ENCODE measurements at regions not wholly inside any gene's neighbourhood (a gene's known extent, or its start where the extent isn't known, plus 50 kb on each side); places are given as distances from the start of the nearest gene placed in this dataset.

GRCh38 chr5:175388531-175388930 lies 55.5 kb downstream of the DRD1 start:
- DNase-seq (ENCODE audit: low spot score) = no peak

GRCh38 chr5:175387144-175387543 lies 56.8 kb downstream of the DRD1 start:
- DNase-seq (ENCODE audit: low spot score) = no peak

GRCh38 chr5:175386526-175386925 lies 57.5 kb downstream of the DRD1 start:
- DNase-seq (ENCODE audit: low spot score) = no peak

- DNase-seq (ENCODE audit: low spot score) = no peak
These were observed 58.2 kb downstream of the DRD1 start for GRCh38 chr5:175385691-175386362.

GRCh38 chr5:175384724-175385552 lies 59.0 kb downstream of the DRD1 start:
- no peak for DNase-seq (ENCODE audit: low spot score)

- DNase-seq (ENCODE audit: low spot score) = no peak
These were observed 60.6 kb downstream of the DRD1 start for GRCh38 chr5:175383350-175383749.

GRCh38 chr5:175382171-175382570 lies 61.8 kb downstream of the DRD1 start:
- no peak for DNase-seq (ENCODE audit: low spot score)

- DNase-seq (ENCODE audit: low spot score) = no peak
These were observed 62.9 kb downstream of the DRD1 start for GRCh38 chr5:175381130-175381529.

GRCh38 chr5:175380701-175381100 lies 63.3 kb downstream of the DRD1 start:
- no peak for DNase-seq (ENCODE audit: low spot score)

GRCh38 chr5:175379867-175380266 lies 64.1 kb downstream of the DRD1 start:
- DNase-seq (ENCODE audit: low spot score) = no peak

GRCh38 chr5:175378444-175379028 lies 65.4 kb downstream of the DRD1 start:
- peak; percentile 12 for DNase-seq (ENCODE audit: low spot score)

GRCh38 chr5:175377816-175378215 lies 66.2 kb downstream of the DRD1 start:
- DNase-seq (ENCODE audit: low spot score) = no peak

- DNase-seq (ENCODE audit: low spot score) = no peak
These were observed 69.7 kb downstream of the DRD1 start for GRCh38 chr5:175374166-175374875.

- no peak for DNase-seq (ENCODE audit: low spot score)
These were observed 78.1 kb downstream of the DRD1 start for GRCh38 chr5:175365866-175366265.

GRCh38 chr5:175363300-175363699 lies 80.7 kb downstream of the DRD1 start:
- no peak for DNase-seq (ENCODE audit: low spot score)

- DNase-seq (ENCODE audit: low spot score) = no peak
These were observed 86.0 kb downstream of the DRD1 start for GRCh38 chr5:175357995-175358394.

- no peak for DNase-seq (ENCODE audit: low spot score)
These were observed 87.6 kb downstream of the DRD1 start for GRCh38 chr5:175356428-175356827.

- no peak for DNase-seq (ENCODE audit: low spot score)
These were observed 89.0 kb downstream of the DRD1 start for GRCh38 chr5:175354964-175355363.

- DNase-seq (ENCODE audit: low spot score) = no peak
These were observed 90.1 kb downstream of the DRD1 start for GRCh38 chr5:175353926-175354325.

GRCh38 chr5:175351897-175352590 lies 91.9 kb downstream of the DRD1 start:
- no peak for DNase-seq (ENCODE audit: low spot score)

- DNase-seq (ENCODE audit: low spot score) = no peak
These were observed 92.9 kb downstream of the DRD1 start for GRCh38 chr5:175351126-175351525.

GRCh38 chr5:175347931-175348330 lies 96.1 kb downstream of the DRD1 start:
- no peak for DNase-seq (ENCODE audit: low spot score)

All from AG08395 (cell line).